ENCODE measurements at regions not wholly inside any gene's neighbourhood (a gene's known extent, or its start where the extent isn't known, plus 50 kb on each side); places are given as distances from the start of the nearest gene placed in this dataset.
"Not testable (repeated sequence)": the region's sequence is repeated elsewhere in the genome, so short reads cannot be mapped to it uniquely, and the experiment has no call there.

DNA sequence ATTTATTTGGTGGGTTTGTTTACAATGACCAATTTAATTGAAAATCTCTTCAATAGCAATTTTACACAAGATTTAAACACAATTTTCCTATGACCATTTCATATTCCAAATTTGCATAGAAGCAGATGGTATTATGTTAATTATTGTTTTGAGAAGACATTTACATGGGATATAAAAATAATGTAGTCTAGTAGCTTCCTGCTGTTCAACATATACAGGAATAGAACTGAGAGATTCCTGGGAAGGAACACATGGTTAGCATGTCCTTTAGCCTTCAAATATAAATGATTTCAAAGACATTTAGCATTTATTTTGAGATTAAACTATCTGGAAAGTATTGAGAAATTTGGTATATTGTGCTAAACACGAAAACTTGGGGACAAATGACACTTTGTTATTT, 129.6 kb downstream of the KCNE4 start:
- Histone ChIP-seq H3K4me1 (ENCODE audit: control insufficient read depth in 1 of 2, insufficient read depth in 2 of 2, low read length in 2 of 2) (no peaks in the 10 kb centered on the region), H3K9me3 (ENCODE audit: control insufficient read depth in 1 of 2, low read length in 2 of 2) (no peaks in the 10 kb centered on the region), H3K36me3 (ENCODE audit: control insufficient read depth in 1 of 2, insufficient read depth in 2 of 2, low read length in 2 of 2) (no peaks in the 10 kb centered on the region), H3K27ac (ENCODE audit: low read length) (no peak overlapping the region), H3K4me3 (ENCODE audit: low read depth in 1 of 2, low read length in 2 of 2) (no peak overlapping the region), H3K27me3 (ENCODE audit: low read depth, low read length) (no peaks in the 10 kb centered on the region)

- H3K9me3 ChIP-seq (ENCODE audit: control insufficient read depth in 1 of 2, low read length in 2 of 2): no peaks in the 10 kb centered on the region
- no peak overlapping the region for H3K4me3 ChIP-seq (ENCODE audit: low read depth in 1 of 2, low read length in 2 of 2)
- no peak overlapping the region for H3K27ac ChIP-seq (ENCODE audit: low read length)
- H3K36me3 ChIP-seq (ENCODE audit: control insufficient read depth in 1 of 2, insufficient read depth in 2 of 2, low read length in 2 of 2): no peaks in the 10 kb centered on the region
- H3K27me3 ChIP-seq (ENCODE audit: low read depth, low read length): no peaks in the 10 kb centered on the region
- H3K4me1 ChIP-seq (ENCODE audit: control insufficient read depth in 1 of 2, insufficient read depth in 2 of 2, low read length in 2 of 2): no peaks in the 10 kb centered on the region
Measured at GRCh38 chr2:223182356-223182755, 130.4 kb downstream of the KCNE4 start.

GRCh38 chr2:223185638-223186037, 133.6 kb downstream of the KCNE4 start:
- Histone ChIP-seq H3K27me3 (ENCODE audit: low read depth, low read length) (no peaks in the 10 kb centered on the region), H3K9me3 (ENCODE audit: control insufficient read depth in 1 of 2, low read length in 2 of 2) (no peaks in the 10 kb centered on the region), H3K4me3 (ENCODE audit: low read depth in 1 of 2, low read length in 2 of 2) (no peak overlapping the region), H3K4me1 (ENCODE audit: control insufficient read depth in 1 of 2, insufficient read depth in 2 of 2, low read length in 2 of 2) (no peaks in the 10 kb centered on the region), H3K27ac (ENCODE audit: low read length) (no peak overlapping the region), H3K36me3 (ENCODE audit: control insufficient read depth in 1 of 2, insufficient read depth in 2 of 2, low read length in 2 of 2) (no peaks in the 10 kb centered on the region)

GRCh38 chr2:223187256-223187655, 135.3 kb downstream of the KCNE4 start:
- no peak overlapping the region for H3K4me3 ChIP-seq (ENCODE audit: low read depth in 1 of 2, low read length in 2 of 2)
- no peaks in the 10 kb centered on the region for H3K4me1 ChIP-seq (ENCODE audit: control insufficient read depth in 1 of 2, insufficient read depth in 2 of 2, low read length in 2 of 2)
- H3K27ac ChIP-seq (ENCODE audit: low read length): no peak overlapping the region
- H3K9me3 ChIP-seq (ENCODE audit: control insufficient read depth in 1 of 2, low read length in 2 of 2): no peaks in the 10 kb centered on the region
- no peaks in the 10 kb centered on the region for H3K27me3 ChIP-seq (ENCODE audit: low read depth, low read length)
- H3K36me3 ChIP-seq (ENCODE audit: control insufficient read depth in 1 of 2, insufficient read depth in 2 of 2, low read length in 2 of 2): no peaks in the 10 kb centered on the region

DNA sequence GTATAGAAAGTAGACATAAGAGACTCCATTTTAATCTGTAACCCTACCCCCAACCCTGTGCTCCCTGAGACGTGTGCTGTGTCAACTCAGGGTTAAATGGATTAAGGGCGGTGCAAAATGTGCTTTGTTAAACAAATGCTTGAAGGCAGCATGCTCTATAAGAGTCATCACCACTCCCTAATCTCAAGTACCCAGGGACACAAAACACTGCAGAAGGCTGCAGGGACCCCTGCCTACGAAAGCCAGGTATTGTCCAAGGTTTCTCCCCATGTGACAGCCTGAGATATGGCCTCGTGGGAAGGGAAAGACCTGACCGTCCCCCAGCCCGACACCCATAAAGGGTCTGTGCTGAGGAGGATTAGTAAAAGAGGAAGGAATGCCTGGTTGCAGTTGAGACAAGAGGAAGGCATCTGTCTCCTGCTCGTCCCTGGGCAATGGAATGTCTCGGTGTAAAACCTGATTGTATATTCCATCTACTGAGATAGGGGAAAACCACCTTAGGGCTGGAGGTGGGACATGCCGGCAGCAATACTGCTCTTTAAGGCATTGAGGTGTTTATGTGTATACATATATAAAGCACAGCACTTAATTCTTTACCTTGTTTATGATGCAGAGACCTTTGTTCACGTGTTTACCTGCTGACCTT, 138.7 kb downstream of the KCNE4 start:
- not testable (repeated sequence) for H3K27me3 ChIP-seq (ENCODE audit: low read depth, low read length); H3K4me1 ChIP-seq (ENCODE audit: control insufficient read depth in 1 of 2, insufficient read depth in 2 of 2, low read length in 2 of 2); H3K9me3 ChIP-seq (ENCODE audit: control insufficient read depth in 1 of 2, low read length in 2 of 2); H3K27ac ChIP-seq (ENCODE audit: low read length); H3K36me3 ChIP-seq (ENCODE audit: control insufficient read depth in 1 of 2, insufficient read depth in 2 of 2, low read length in 2 of 2); H3K4me3 ChIP-seq (ENCODE audit: low read depth in 1 of 2, low read length in 2 of 2)

DNA sequence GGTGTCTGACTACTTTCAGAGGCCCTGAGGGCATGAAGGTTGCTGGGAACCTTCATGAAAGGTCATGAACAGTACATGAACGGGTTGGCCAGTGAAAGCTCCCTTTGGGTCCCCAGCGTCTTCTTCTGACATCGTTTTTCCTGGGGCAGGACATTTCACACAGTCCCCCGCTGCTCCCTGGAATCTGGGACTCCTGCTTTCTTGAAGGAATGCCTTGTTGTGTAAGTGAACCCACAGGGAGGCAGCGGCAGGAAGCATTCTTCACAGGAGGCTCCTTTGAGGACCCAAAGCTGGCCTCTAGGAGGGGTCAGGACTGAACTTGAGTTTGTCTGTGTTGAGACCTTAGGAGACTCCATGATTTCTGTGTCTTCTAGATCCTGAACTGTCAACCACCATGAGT, 144.3 kb downstream of the KCNE4 start:
- H3K36me3 ChIP-seq (ENCODE audit: control insufficient read depth in 1 of 2, insufficient read depth in 2 of 2, low read length in 2 of 2): no peaks in the 10 kb centered on the region
- no peak overlapping the region for H3K4me3 ChIP-seq (ENCODE audit: low read depth in 1 of 2, low read length in 2 of 2)
- H3K4me1 ChIP-seq (ENCODE audit: control insufficient read depth in 1 of 2, insufficient read depth in 2 of 2, low read length in 2 of 2): no peaks in the 10 kb centered on the region
- H3K27ac ChIP-seq (ENCODE audit: low read length): no peak overlapping the region
- H3K27me3 ChIP-seq (ENCODE audit: low read depth, low read length): no peaks in the 10 kb centered on the region
- H3K9me3 ChIP-seq (ENCODE audit: control insufficient read depth in 1 of 2, low read length in 2 of 2): no peaks in the 10 kb centered on the region

GRCh38 chr2:223197046-223197445, 145.1 kb downstream of the KCNE4 start:
- no peaks in the 10 kb centered on the region for H3K36me3 ChIP-seq (ENCODE audit: control insufficient read depth in 1 of 2, insufficient read depth in 2 of 2, low read length in 2 of 2)
- H3K4me3 ChIP-seq (ENCODE audit: low read depth in 1 of 2, low read length in 2 of 2): no peak overlapping the region
- no peaks in the 10 kb centered on the region for H3K4me1 ChIP-seq (ENCODE audit: control insufficient read depth in 1 of 2, insufficient read depth in 2 of 2, low read length in 2 of 2)
- no peaks in the 10 kb centered on the region for H3K27me3 ChIP-seq (ENCODE audit: low read depth, low read length)
- H3K27ac ChIP-seq (ENCODE audit: low read length): no peak overlapping the region
- no peaks in the 10 kb centered on the region for H3K9me3 ChIP-seq (ENCODE audit: control insufficient read depth in 1 of 2, low read length in 2 of 2)

- H3K36me3 ChIP-seq (ENCODE audit: control insufficient read depth in 1 of 2, insufficient read depth in 2 of 2, low read length in 2 of 2): no peaks in the 10 kb centered on the region
- H3K27ac ChIP-seq (ENCODE audit: low read length): no peak overlapping the region
- no peaks in the 10 kb centered on the region for H3K4me1 ChIP-seq (ENCODE audit: control insufficient read depth in 1 of 2, insufficient read depth in 2 of 2, low read length in 2 of 2)
- no peaks in the 10 kb centered on the region for H3K27me3 ChIP-seq (ENCODE audit: low read depth, low read length)
- no peak overlapping the region for H3K4me3 ChIP-seq (ENCODE audit: low read depth in 1 of 2, low read length in 2 of 2)
- no peaks in the 10 kb centered on the region for H3K9me3 ChIP-seq (ENCODE audit: control insufficient read depth in 1 of 2, low read length in 2 of 2)
Measured at GRCh38 chr2:223199531-223200515, 147.8 kb downstream of the KCNE4 start.

- peaks cover 0 to 11% of the 10 kb centered on the region in 2 donors for H3K9me3 ChIP-seq (ENCODE audit: control insufficient read depth in 1 of 2, low read length in 2 of 2)
- no peak overlapping the region for H3K4me3 ChIP-seq (ENCODE audit: low read depth in 1 of 2, low read length in 2 of 2)
- H3K27me3 ChIP-seq (ENCODE audit: low read depth, low read length): no peaks in the 10 kb centered on the region
- no peak overlapping the region for H3K27ac ChIP-seq (ENCODE audit: low read length)
- no peaks in the 10 kb centered on the region for H3K36me3 ChIP-seq (ENCODE audit: control insufficient read depth in 1 of 2, insufficient read depth in 2 of 2, low read length in 2 of 2)
- H3K4me1 ChIP-seq (ENCODE audit: control insufficient read depth in 1 of 2, insufficient read depth in 2 of 2, low read length in 2 of 2): no peaks in the 10 kb centered on the region
Measured at GRCh38 chr2:223203971-223204929, 152.3 kb downstream of the KCNE4 start.

DNA sequence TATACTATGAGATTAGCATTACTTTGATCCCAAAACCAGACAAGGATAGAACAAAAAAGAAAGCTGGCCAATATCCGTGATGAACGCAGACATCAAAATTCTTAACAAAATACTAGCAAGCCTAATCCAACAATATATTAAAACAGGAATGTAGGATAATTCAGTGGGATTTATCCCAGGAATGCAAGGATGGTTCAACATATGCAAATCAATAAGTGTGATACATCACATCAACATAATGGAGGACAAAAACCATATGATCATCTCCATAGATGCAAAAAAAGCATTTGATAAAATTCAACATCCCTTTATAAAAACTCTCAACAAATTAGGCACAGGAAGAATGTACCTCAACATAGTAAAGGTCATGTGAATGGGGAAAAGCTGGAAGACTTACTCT, 158.5 kb downstream of the KCNE4 start:
- no peaks in the 10 kb centered on the region for H3K36me3 ChIP-seq (ENCODE audit: control insufficient read depth in 1 of 2, insufficient read depth in 2 of 2, low read length in 2 of 2)
- no peak overlapping the region for H3K4me3 ChIP-seq (ENCODE audit: low read depth in 1 of 2, low read length in 2 of 2)
- H3K27me3 ChIP-seq (ENCODE audit: low read depth, low read length): no peaks in the 10 kb centered on the region
- peaks cover 9 to 22% of the 10 kb centered on the region in 2 donors for H3K9me3 ChIP-seq (ENCODE audit: control insufficient read depth in 1 of 2, low read length in 2 of 2)
- H3K27ac ChIP-seq (ENCODE audit: low read length): no peak overlapping the region
- H3K4me1 ChIP-seq (ENCODE audit: control insufficient read depth in 1 of 2, insufficient read depth in 2 of 2, low read length in 2 of 2): no peaks in the 10 kb centered on the region
